ENCODE measurements at regions not wholly inside any gene's neighbourhood (a gene's known extent, or its start where the extent isn't known, plus 50 kb on each side); places are given as distances from the start of the nearest gene placed in this dataset.

DNA sequence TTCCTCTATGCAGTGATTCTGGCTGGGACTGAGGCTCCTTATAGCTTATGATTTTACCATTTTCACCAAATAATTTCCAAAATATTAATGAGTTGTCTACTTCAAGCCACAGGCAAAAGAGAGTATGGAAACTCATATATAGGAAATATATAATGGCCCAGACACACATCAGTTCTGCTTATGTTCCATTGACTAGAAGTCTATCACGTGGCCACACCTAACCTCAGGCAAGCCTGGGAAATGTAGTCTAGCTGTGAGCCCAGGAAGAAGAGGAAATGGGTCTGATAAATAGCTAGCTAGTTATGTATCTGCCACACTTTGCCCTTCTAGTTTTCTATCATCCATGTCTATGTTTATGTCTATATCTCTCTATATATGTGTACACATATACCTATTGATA lies 195.1 kb downstream of the OTOL1 start:
- no peak for DNase-seq (ENCODE audit: low read depth in 2 of 2)
- Histone ChIP-seq H3K79me2 (ENCODE audit: control insufficient read depth, insufficient read depth, low read length) (no peaks in the 10 kb centered on the region), H4K20me1 (ENCODE audit: control insufficient read depth, extremely low read depth, insufficient read depth, low read length) (no peaks in the 10 kb centered on the region), H3K27ac (ENCODE audit: insufficient read depth, low read length) (no peak overlapping the region), H3K36me3 (ENCODE audit: control insufficient read depth, insufficient read depth, low read length) (no peaks in the 10 kb centered on the region), H3K4me1 (ENCODE audit: control insufficient read depth, extremely low read depth, insufficient read depth, low read length) (no peaks in the 10 kb centered on the region), H2AFZ (ENCODE audit: low read length) (no peak overlapping the region), H3K9ac (ENCODE audit: insufficient read depth, low read length) (no peak overlapping the region), H3K4me3 (replicated peaks in 1 of 4; ENCODE audit: control extremely low read depth in 1 of 4, insufficient read depth in 1 of 4, low read depth in 3 of 4, low read length in 4 of 4) (no peak overlapping the region), H3K27me3 (ENCODE audit: control insufficient read depth, insufficient read depth, low read length) (no peaks in the 10 kb centered on the region), H3K4me2 (ENCODE audit: extremely low read depth, insufficient read depth, low read length) (no peak overlapping the region), H3K9me3 (ENCODE audit: control insufficient read depth, insufficient read depth, low read depth, low read length) (no peaks in the 10 kb centered on the region)
- TF ChIP-seq, protein P1, sequence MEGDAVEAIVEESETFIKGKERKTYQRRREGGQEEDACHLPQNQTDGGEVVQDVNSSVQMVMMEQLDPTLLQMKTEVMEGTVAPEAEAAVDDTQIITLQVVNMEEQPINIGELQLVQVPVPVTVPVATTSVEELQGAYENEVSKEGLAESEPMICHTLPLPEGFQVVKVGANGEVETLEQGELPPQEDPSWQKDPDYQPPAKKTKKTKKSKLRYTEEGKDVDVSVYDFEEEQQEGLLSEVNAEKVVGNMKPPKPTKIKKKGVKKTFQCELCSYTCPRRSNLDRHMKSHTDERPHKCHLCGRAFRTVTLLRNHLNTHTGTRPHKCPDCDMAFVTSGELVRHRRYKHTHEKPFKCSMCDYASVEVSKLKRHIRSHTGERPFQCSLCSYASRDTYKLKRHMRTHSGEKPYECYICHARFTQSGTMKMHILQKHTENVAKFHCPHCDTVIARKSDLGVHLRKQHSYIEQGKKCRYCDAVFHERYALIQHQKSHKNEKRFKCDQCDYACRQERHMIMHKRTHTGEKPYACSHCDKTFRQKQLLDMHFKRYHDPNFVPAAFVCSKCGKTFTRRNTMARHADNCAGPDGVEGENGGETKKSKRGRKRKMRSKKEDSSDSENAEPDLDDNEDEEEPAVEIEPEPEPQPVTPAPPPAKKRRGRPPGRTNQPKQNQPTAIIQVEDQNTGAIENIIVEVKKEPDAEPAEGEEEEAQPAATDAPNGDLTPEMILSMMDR (conservative IDR thresholded peaks at IDR 0.05 in 1 of 2, IDR thresholded peaks at IDR 0.05 in 1 of 2; ENCODE audit: low read depth in 1 of 2, low read length in 2 of 2) = no peak
- no peak for TF ChIP-seq EZH2 (IDR thresholded peaks at IDR 0.05; ENCODE audit: low read length, missing control alignments)

DNA sequence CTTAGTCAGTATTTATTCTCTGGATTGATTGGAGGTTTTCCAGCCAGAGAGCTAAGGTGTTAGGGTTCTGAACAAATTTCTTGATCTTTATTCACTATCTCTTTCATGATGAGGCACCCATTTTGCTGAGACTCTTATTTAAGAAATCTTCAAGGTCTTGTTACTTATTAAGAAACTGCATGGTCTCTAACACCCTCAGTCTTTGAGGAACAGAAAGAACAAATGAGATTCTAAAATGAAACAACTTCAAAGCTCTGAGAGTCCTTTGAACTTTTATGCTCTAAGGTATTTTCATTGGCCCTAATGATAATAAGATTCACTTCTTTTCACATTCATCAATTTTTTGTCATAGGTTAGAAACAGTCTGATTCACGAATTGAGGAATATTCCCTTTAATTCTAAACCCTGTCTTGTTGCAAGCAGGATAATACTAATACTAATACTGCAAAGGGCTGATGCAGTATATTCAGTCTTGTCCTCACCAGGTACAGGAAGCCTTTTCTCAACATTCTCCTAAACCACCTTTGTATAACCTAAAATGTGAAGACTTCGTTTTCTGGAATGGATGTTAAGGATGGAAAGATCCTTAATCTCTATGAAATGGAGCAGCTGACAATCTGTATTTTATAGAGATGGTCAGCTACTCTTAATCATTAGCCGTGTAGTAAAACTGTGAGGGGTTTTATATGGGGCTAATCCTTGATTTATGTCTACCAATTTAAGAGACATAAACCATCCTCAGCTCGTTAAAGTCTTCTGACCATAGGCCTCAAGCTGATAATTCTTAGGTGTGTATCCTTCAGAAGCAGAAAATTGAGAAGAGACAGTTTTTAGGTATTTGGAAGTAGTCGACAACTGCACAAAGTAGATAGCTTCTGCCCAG lies 198.3 kb downstream of the OTOL1 start:
- no peaks in the 10 kb centered on the region for H3K79me2 ChIP-seq (ENCODE audit: control insufficient read depth, insufficient read depth, low read length)
- H3K4me3 ChIP-seq (replicated peaks in 1 of 4; ENCODE audit: control extremely low read depth in 1 of 4, insufficient read depth in 1 of 4, low read depth in 3 of 4, low read length in 4 of 4) = no peak overlapping the region
- H3K9ac ChIP-seq (ENCODE audit: insufficient read depth, low read length) = no peak overlapping the region
- H3K27ac ChIP-seq (ENCODE audit: insufficient read depth, low read length) = no peak overlapping the region
- no peaks in the 10 kb centered on the region for H3K9me3 ChIP-seq (ENCODE audit: control insufficient read depth, insufficient read depth, low read depth, low read length)
- H3K4me2 ChIP-seq (ENCODE audit: extremely low read depth, insufficient read depth, low read length) = no peak overlapping the region
- no peak overlapping the region for H2AFZ ChIP-seq (ENCODE audit: low read length)
- no peaks in the 10 kb centered on the region for H3K36me3 ChIP-seq (ENCODE audit: control insufficient read depth, insufficient read depth, low read length)
- no peak for DNase-seq (ENCODE audit: low read depth in 2 of 2)
- no peaks in the 10 kb centered on the region for H3K27me3 ChIP-seq (ENCODE audit: control insufficient read depth, insufficient read depth, low read length)
- no peaks in the 10 kb centered on the region for H4K20me1 ChIP-seq (ENCODE audit: control insufficient read depth, extremely low read depth, insufficient read depth, low read length)
- no peak for TF ChIP-seq EZH2 (IDR thresholded peaks at IDR 0.05; ENCODE audit: low read length, missing control alignments)
- TF ChIP-seq, protein P1 (conservative IDR thresholded peaks at IDR 0.05 in 1 of 2, IDR thresholded peaks at IDR 0.05 in 1 of 2; ENCODE audit: low read depth in 1 of 2, low read length in 2 of 2) = no peak
- H3K4me1 ChIP-seq (ENCODE audit: control insufficient read depth, extremely low read depth, insufficient read depth, low read length) = no peaks in the 10 kb centered on the region

DNA sequence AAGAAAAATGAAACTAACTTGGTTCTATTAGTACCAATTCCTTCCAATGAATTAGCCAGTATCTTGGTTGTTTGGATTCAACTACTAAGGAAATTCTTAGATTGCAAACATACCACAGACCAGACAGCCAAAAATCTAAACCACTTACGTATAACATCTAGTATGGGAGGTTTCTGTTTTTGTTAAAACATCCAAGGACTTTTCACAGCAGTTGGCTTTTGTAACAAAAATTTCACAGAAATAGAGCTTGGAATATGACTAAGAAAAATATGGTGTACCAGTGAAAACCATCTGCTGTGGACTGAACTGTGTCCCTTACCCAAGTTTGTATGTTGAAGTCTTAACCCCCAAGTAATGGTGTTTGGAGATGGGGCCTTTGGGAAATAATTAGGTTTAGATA lies 199.2 kb downstream of the OTOL1 start:
- Histone ChIP-seq H3K36me3 (ENCODE audit: control insufficient read depth, insufficient read depth, low read length) (no peaks in the 10 kb centered on the region), H3K27ac (ENCODE audit: insufficient read depth, low read length) (no peak overlapping the region), H4K20me1 (ENCODE audit: control insufficient read depth, extremely low read depth, insufficient read depth, low read length) (no peaks in the 10 kb centered on the region), H2AFZ (ENCODE audit: low read length) (no peak overlapping the region), H3K27me3 (ENCODE audit: control insufficient read depth, insufficient read depth, low read length) (no peaks in the 10 kb centered on the region), H3K9me3 (ENCODE audit: control insufficient read depth, insufficient read depth, low read depth, low read length) (no peaks in the 10 kb centered on the region), H3K4me3 (replicated peaks in 1 of 4; ENCODE audit: control extremely low read depth in 1 of 4, insufficient read depth in 1 of 4, low read depth in 3 of 4, low read length in 4 of 4) (no peak overlapping the region), H3K4me2 (ENCODE audit: extremely low read depth, insufficient read depth, low read length) (no peak overlapping the region), H3K79me2 (ENCODE audit: control insufficient read depth, insufficient read depth, low read length) (no peaks in the 10 kb centered on the region), H3K9ac (ENCODE audit: insufficient read depth, low read length) (no peak overlapping the region), H3K4me1 (ENCODE audit: control insufficient read depth, extremely low read depth, insufficient read depth, low read length) (no peaks in the 10 kb centered on the region)
- no peak for TF ChIP-seq EZH2 (IDR thresholded peaks at IDR 0.05; ENCODE audit: low read length, missing control alignments)
- TF ChIP-seq, protein P1 (conservative IDR thresholded peaks at IDR 0.05 in 1 of 2, IDR thresholded peaks at IDR 0.05 in 1 of 2; ENCODE audit: low read depth in 1 of 2, low read length in 2 of 2) = no peak
- DNase-seq (ENCODE audit: low read depth in 2 of 2) = peak in 1 of 2 donors; percentile 0
